ENCODE measurements at regions not wholly inside any gene's neighbourhood (a gene's known extent, or its start where the extent isn't known, plus 50 kb on each side); places are given as distances from the start of the nearest gene placed in this dataset.
A peak's percentile ranks its signal among the peaks of the same experiment; 100 is the strongest.

- no peak for TF ChIP-seq YY1 (IDR thresholded peaks at IDR 0.05; ENCODE audit: insufficient read depth, insufficient read length)
- TF ChIP-seq SUZ12 (IDR thresholded peaks at IDR 0.05; ENCODE audit: extremely low read depth, insufficient read depth, insufficient read length), result no peak
- no peak for TF ChIP-seq ZNF274 (IDR thresholded peaks at IDR 0.05; ENCODE audit: low read depth, low read length)
- Histone ChIP-seq H3K27me3 (ENCODE audit: insufficient read depth, insufficient read length) (no peaks in the 10 kb centered on the region), H3K36me3 (ENCODE audit: insufficient read depth, insufficient read length, low read length) (no peaks in the 10 kb centered on the region), H3K4me3 (ENCODE audit: insufficient read length, low read depth) (no peak overlapping the region), H3K4me1 (ENCODE audit: insufficient read depth, insufficient read length) (no peaks in the 10 kb centered on the region), H3K9me3 (ENCODE audit: insufficient read depth, low read length) (no peaks in the 10 kb centered on the region), H3K9ac (ENCODE audit: insufficient read length, low read depth) (no peak overlapping the region)
- DNase-seq (ENCODE audit: low read depth, low spot score), result peak; percentile 32
Measured at GRCh38 chr11:104813532-104813931, 84.7 kb downstream of the CASP12 start.

- Histone ChIP-seq H3K9ac (ENCODE audit: insufficient read length, low read depth) (no peak overlapping the region), H3K4me3 (ENCODE audit: insufficient read length, low read depth) (no peak overlapping the region), H3K36me3 (ENCODE audit: insufficient read depth, insufficient read length, low read length) (no peaks in the 10 kb centered on the region), H3K9me3 (ENCODE audit: insufficient read depth, low read length) (no peaks in the 10 kb centered on the region), H3K27me3 (ENCODE audit: insufficient read depth, insufficient read length) (no peaks in the 10 kb centered on the region), H3K4me1 (ENCODE audit: insufficient read depth, insufficient read length) (no peaks in the 10 kb centered on the region)
- TF ChIP-seq ZNF274 (IDR thresholded peaks at IDR 0.05; ENCODE audit: low read depth, low read length), result no peak
- TF ChIP-seq SUZ12 (IDR thresholded peaks at IDR 0.05; ENCODE audit: extremely low read depth, insufficient read depth, insufficient read length), result no peak
- no peak for TF ChIP-seq YY1 (IDR thresholded peaks at IDR 0.05; ENCODE audit: insufficient read depth, insufficient read length)
- DNase-seq (ENCODE audit: low read depth, low spot score), result no peak
Measured at GRCh38 chr11:104812103-104812788, 86.0 kb downstream of the CASP12 start.

GRCh38 chr11:104803776-104804175 lies 94.5 kb downstream of the CASP12 start:
- Histone ChIP-seq H3K4me3 (ENCODE audit: insufficient read length, low read depth) (no peak overlapping the region), H3K4me1 (ENCODE audit: insufficient read depth, insufficient read length) (no peaks in the 10 kb centered on the region), H3K36me3 (ENCODE audit: insufficient read depth, insufficient read length, low read length) (no peaks in the 10 kb centered on the region), H3K27me3 (ENCODE audit: insufficient read depth, insufficient read length) (no peaks in the 10 kb centered on the region), H3K9me3 (ENCODE audit: insufficient read depth, low read length) (no peaks in the 10 kb centered on the region), H3K9ac (ENCODE audit: insufficient read length, low read depth) (no peak overlapping the region)
- TF ChIP-seq YY1 (IDR thresholded peaks at IDR 0.05; ENCODE audit: insufficient read depth, insufficient read length) (no peak), SUZ12 (IDR thresholded peaks at IDR 0.05; ENCODE audit: extremely low read depth, insufficient read depth, insufficient read length) (no peak), ZNF274 (IDR thresholded peaks at IDR 0.05; ENCODE audit: low read depth, low read length) (no peak)
- no peak for DNase-seq (ENCODE audit: low read depth, low spot score)

GRCh38 chr11:104799251-104799650 lies 99.0 kb downstream of the CASP12 start:
- H3K9ac ChIP-seq (ENCODE audit: insufficient read length, low read depth), result no peak overlapping the region
- H3K4me3 ChIP-seq (ENCODE audit: insufficient read length, low read depth), result no peak overlapping the region
- H3K9me3 ChIP-seq (ENCODE audit: insufficient read depth, low read length), result no peaks in the 10 kb centered on the region; the same call in 1 of the 2 replicates
- H3K4me1 ChIP-seq (ENCODE audit: insufficient read depth, insufficient read length), result no peaks in the 10 kb centered on the region
- H3K36me3 ChIP-seq (ENCODE audit: insufficient read depth, insufficient read length, low read length), result no peaks in the 10 kb centered on the region
- no peak for DNase-seq (ENCODE audit: low read depth, low spot score)
- TF ChIP-seq ZNF274 (IDR thresholded peaks at IDR 0.05; ENCODE audit: low read depth, low read length), result no peak
- TF ChIP-seq SUZ12 (IDR thresholded peaks at IDR 0.05; ENCODE audit: extremely low read depth, insufficient read depth, insufficient read length), result no peak
- TF ChIP-seq YY1 (IDR thresholded peaks at IDR 0.05; ENCODE audit: insufficient read depth, insufficient read length), result no peak
- no peaks in the 10 kb centered on the region for H3K27me3 ChIP-seq (ENCODE audit: insufficient read depth, insufficient read length)

- Histone ChIP-seq H3K9ac (ENCODE audit: insufficient read length, low read depth) (no peak overlapping the region), H3K36me3 (ENCODE audit: insufficient read depth, insufficient read length, low read length) (no peaks in the 10 kb centered on the region), H3K9me3 (ENCODE audit: insufficient read depth, low read length) (no peaks in the 10 kb centered on the region; the same call in 1 of the 2 replicates), H3K27me3 (ENCODE audit: insufficient read depth, insufficient read length) (no peaks in the 10 kb centered on the region), H3K4me1 (ENCODE audit: insufficient read depth, insufficient read length) (no peaks in the 10 kb centered on the region), H3K4me3 (ENCODE audit: insufficient read length, low read depth) (no peak overlapping the region)
- no peak for DNase-seq (ENCODE audit: low read depth, low spot score)
- TF ChIP-seq ZNF274 (IDR thresholded peaks at IDR 0.05; ENCODE audit: low read depth, low read length) (no peak), YY1 (IDR thresholded peaks at IDR 0.05; ENCODE audit: insufficient read depth, insufficient read length) (no peak), SUZ12 (IDR thresholded peaks at IDR 0.05; ENCODE audit: extremely low read depth, insufficient read depth, insufficient read length) (no peak)
Measured at GRCh38 chr11:104798789-104799188, 99.5 kb downstream of the CASP12 start.

- Histone ChIP-seq H3K4me3 (ENCODE audit: insufficient read length, low read depth) (no peak overlapping the region), H3K36me3 (ENCODE audit: insufficient read depth, insufficient read length, low read length) (no peaks in the 10 kb centered on the region), H3K27me3 (ENCODE audit: insufficient read depth, insufficient read length) (no peaks in the 10 kb centered on the region), H3K9me3 (ENCODE audit: insufficient read depth, low read length) (no peaks in the 10 kb centered on the region; the same call in 1 of the 2 replicates), H3K9ac (ENCODE audit: insufficient read length, low read depth) (no peak overlapping the region), H3K4me1 (ENCODE audit: insufficient read depth, insufficient read length) (no peaks in the 10 kb centered on the region)
- DNase-seq (ENCODE audit: low read depth, low spot score), result no peak
- no peak for TF ChIP-seq YY1 (IDR thresholded peaks at IDR 0.05; ENCODE audit: insufficient read depth, insufficient read length)
- TF ChIP-seq SUZ12 (IDR thresholded peaks at IDR 0.05; ENCODE audit: extremely low read depth, insufficient read depth, insufficient read length), result no peak
- no peak for TF ChIP-seq ZNF274 (IDR thresholded peaks at IDR 0.05; ENCODE audit: low read depth, low read length)
Measured at GRCh38 chr11:104796301-104796700, 102.0 kb downstream of the CASP12 start.

GRCh38 chr11:104795501-104796213 lies 102.6 kb downstream of the CASP12 start:
- no peaks in the 10 kb centered on the region for H3K27me3 ChIP-seq (ENCODE audit: insufficient read depth, insufficient read length)
- no peaks in the 10 kb centered on the region for H3K4me1 ChIP-seq (ENCODE audit: insufficient read depth, insufficient read length)
- no peaks in the 10 kb centered on the region; the same call in 1 of the 2 replicates for H3K9me3 ChIP-seq (ENCODE audit: insufficient read depth, low read length)
- DNase-seq (ENCODE audit: low read depth, low spot score), result no peak
- no peak overlapping the region for H3K4me3 ChIP-seq (ENCODE audit: insufficient read length, low read depth)
- no peak for TF ChIP-seq SUZ12 (IDR thresholded peaks at IDR 0.05; ENCODE audit: extremely low read depth, insufficient read depth, insufficient read length)
- TF ChIP-seq ZNF274 (IDR thresholded peaks at IDR 0.05; ENCODE audit: low read depth, low read length), result no peak
- TF ChIP-seq YY1 (IDR thresholded peaks at IDR 0.05; ENCODE audit: insufficient read depth, insufficient read length), result no peak
- no peaks in the 10 kb centered on the region for H3K36me3 ChIP-seq (ENCODE audit: insufficient read depth, insufficient read length, low read length)
- H3K9ac ChIP-seq (ENCODE audit: insufficient read length, low read depth), result no peak overlapping the region
